ENCODE measurements at regions not wholly inside any gene's neighbourhood (a gene's known extent, or its start where the extent isn't known, plus 50 kb on each side); places are given as distances from the start of the nearest gene placed in this dataset.

DNA sequence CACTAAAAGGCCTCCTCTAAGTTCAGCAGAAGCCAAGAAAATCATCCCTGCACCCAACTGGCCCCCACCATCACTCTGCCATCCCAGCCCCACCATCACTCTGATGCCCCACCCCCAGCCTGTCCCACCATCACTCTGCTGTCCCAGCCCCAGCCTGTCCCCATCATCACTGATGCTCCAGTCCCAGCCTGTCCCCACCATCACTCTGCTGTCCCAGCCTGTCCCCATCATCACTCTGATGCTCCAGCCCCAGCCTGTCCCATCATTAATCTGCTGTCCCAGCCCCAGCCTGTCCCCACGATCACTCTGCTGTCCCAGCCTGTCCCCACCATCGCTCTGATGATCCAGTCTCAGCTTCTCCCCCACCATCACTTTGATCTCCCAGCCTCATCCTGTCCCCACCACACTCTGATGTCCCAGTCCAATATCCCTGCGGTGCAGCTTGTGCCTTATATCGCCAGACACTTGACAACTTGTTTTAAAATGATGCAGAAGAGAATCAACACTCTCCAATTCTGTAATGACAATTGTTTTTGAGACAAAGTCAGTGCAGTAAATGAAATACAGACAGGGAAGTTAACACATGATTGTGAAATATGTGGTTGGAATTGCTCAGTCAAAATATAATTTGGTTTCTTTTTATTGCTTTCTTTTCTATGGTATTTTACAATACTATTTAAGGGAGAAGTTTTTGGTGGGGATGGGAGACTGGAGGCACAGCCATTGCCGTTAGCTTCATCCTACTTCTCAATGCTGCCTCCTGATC lies 100.8 kb downstream of the TNFAIP3 start:
- H3K27ac ChIP-seq (ENCODE audit: extremely low read length, insufficient read depth, low read length), result no peak overlapping the region
- TF ChIP-seq CEBPB (IDR thresholded peaks at IDR 0.05; ENCODE audit: borderline replicate concordance, low read depth, low read length), result peak; percentile 73; the same call in 1 of the 2 replicates
- TF ChIP-seq ZFP36L1 (CRISPR knock-in tag; IDR thresholded peaks at IDR 0.05), result no peak
- no peaks in the 10 kb centered on the region for H3K36me3 ChIP-seq (replicated peaks in 1 of 2; ENCODE audit: control insufficient read depth in 1 of 2, insufficient read depth in 2 of 2, low read length in 2 of 2)
- peaks cover 0 to 24% of the 10 kb centered on the region in 2 experiments; a peak in 2 of 5 replicates for H3K27me3 ChIP-seq (ENCODE audit: control insufficient read depth in 1 of 2, insufficient read depth in 2 of 2, low read length in 2 of 2)
- DNase-seq (ENCODE audit: low spot score) (no peak), FAIRE-seq (no peak), ATAC-seq (no peak)
- H3K4me2 ChIP-seq (ENCODE audit: low read depth, low read length), result no peak overlapping the region
- H3K9ac ChIP-seq (ENCODE audit: insufficient read depth, low read depth, low read length), result no peak overlapping the region
- ChIA-PET POLR2A (no interaction called here), CTCF (ENCODE audit: low intra/inter-chr PET ratio, low total read pairs) (no interaction called here)
- H3K4me3 ChIP-seq (replicated peaks in 1 of 3; ENCODE audit: insufficient read depth in 1 of 3, low read depth in 2 of 3, low read length in 3 of 3), result no peak overlapping the region
- in situ Hi-C loops (cut with HindIII; ENCODE audit: extremely low pct_ligation_motif_present, low pct_unique_long_range_greater_than_20kb) (loop anchor here (25.0 kb wide), 1 partner anchor 881 kb away; no protein-coding TSS in a partner anchor), intact Hi-C loops (cut with micrococcal nuclease; ENCODE audit: unreplicated experiment) (no loop called here)
- no peaks in the 10 kb centered on the region for H3K4me1 ChIP-seq (ENCODE audit: insufficient read depth, low read length)
- WGBS (ENCODE audit: low lambda C conversion rate), result 5% methylated on average over 5 of the region's 5 CpGs
- no peaks in the 10 kb centered on the region for H3K9me3 ChIP-seq (ENCODE audit: low read length)
- no peaks in the 10 kb centered on the region for H4K20me1 ChIP-seq (ENCODE audit: insufficient read depth, low read length)
- BruUV-seq (replicated peaks), result no TSS peak
- H3K79me2 ChIP-seq (ENCODE audit: insufficient read depth, low read length), result no peaks in the 10 kb centered on the region
- H2AFZ ChIP-seq (ENCODE audit: low read length), result no peak overlapping the region

DNA sequence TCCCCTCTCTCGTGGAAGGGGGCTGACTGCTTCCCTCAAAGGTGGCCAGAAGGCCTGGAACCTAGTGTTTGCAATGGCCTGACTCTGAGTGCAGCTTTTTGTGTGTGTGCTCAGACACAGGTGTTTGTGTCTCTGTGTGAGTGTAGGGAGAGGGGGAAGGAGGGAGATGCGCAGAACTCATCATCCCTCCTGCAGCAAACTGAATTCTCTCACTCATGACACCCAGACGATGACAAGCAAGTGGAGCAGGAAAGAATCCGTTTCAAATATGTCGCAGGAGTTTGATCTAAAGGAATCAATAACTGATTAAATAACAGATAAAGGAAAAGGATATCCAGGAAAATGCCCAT lies 101.4 kb downstream of the TNFAIP3 start:
- no TSS peak for BruUV-seq (replicated peaks)
- in situ Hi-C loops (cut with HindIII; ENCODE audit: extremely low pct_ligation_motif_present, low pct_unique_long_range_greater_than_20kb), result loop anchor here (25.0 kb wide), 1 partner anchor 881 kb away; no protein-coding TSS in a partner anchor
- Histone ChIP-seq H3K4me3 (replicated peaks in 1 of 3; ENCODE audit: insufficient read depth in 1 of 3, low read depth in 2 of 3, low read length in 3 of 3) (no peak overlapping the region), H3K27me3 (ENCODE audit: control insufficient read depth in 1 of 2, insufficient read depth in 2 of 2, low read length in 2 of 2) (peaks cover 0 to 24% of the 10 kb centered on the region in 2 experiments; a peak in 2 of 5 replicates), H3K9ac (ENCODE audit: insufficient read depth, low read depth, low read length) (no peak overlapping the region), H3K9me3 (ENCODE audit: low read length) (no peaks in the 10 kb centered on the region), H3K27ac (ENCODE audit: extremely low read length, insufficient read depth, low read length) (no peak overlapping the region), H2AFZ (ENCODE audit: low read length) (no peak overlapping the region), H3K4me2 (ENCODE audit: low read depth, low read length) (no peak overlapping the region), H3K4me1 (ENCODE audit: insufficient read depth, low read length) (no peaks in the 10 kb centered on the region), H3K79me2 (ENCODE audit: insufficient read depth, low read length) (no peaks in the 10 kb centered on the region), H4K20me1 (ENCODE audit: insufficient read depth, low read length) (no peaks in the 10 kb centered on the region), H3K36me3 (replicated peaks in 1 of 2; ENCODE audit: control insufficient read depth in 1 of 2, insufficient read depth in 2 of 2, low read length in 2 of 2) (no peaks in the 10 kb centered on the region)
- 40% methylated on average over 5 of the region's 5 CpGs for WGBS (ENCODE audit: low lambda C conversion rate)
- POLR2A ChIA-PET, result no interaction called here
- intact Hi-C loops (cut with micrococcal nuclease; ENCODE audit: unreplicated experiment), result no loop called here
- DNase-seq (ENCODE audit: low spot score) (no peak), FAIRE-seq (no peak), ATAC-seq (no peak)
- TF ChIP-seq REXO4 (CRISPR knock-in tag; IDR thresholded peaks at IDR 0.05; ENCODE audit: borderline replicate concordance) (no peak), ZBTB3 (CRISPR knock-in tag; IDR thresholded peaks at IDR 0.05; ENCODE audit: borderline replicate concordance, low read depth) (no peak), DMAP1 (CRISPR knock-in tag; IDR thresholded peaks at IDR 0.05) (no peak), HOXA5 (CRISPR knock-in tag; IDR thresholded peaks at IDR 0.05) (no peak), FOXP1 (IDR thresholded peaks at IDR 0.05) (no peak), FOXP1 (CRISPR knock-in tag; IDR thresholded peaks at IDR 0.05) (no peak), HMGA1 (CRISPR knock-in tag; conservative IDR thresholded peaks at IDR 0.05) (no peak), ZNF670 (CRISPR knock-in tag; IDR thresholded peaks at IDR 0.05; ENCODE audit: borderline replicate concordance) (no peak), SMYD3 (CRISPR knock-in tag; IDR thresholded peaks at IDR 0.05) (no peak)
- TF ChIP-seq, protein P1, sequence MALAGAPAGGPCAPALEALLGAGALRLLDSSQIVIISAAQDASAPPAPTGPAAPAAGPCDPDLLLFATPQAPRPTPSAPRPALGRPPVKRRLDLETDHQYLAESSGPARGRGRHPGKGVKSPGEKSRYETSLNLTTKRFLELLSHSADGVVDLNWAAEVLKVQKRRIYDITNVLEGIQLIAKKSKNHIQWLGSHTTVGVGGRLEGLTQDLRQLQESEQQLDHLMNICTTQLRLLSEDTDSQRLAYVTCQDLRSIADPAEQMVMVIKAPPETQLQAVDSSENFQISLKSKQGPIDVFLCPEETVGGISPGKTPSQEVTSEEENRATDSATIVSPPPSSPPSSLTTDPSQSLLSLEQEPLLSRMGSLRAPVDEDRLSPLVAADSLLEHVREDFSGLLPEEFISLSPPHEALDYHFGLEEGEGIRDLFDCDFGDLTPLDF (CRISPR knock-in tag; IDR thresholded peaks at IDR 0.05), result no peak
- CTCF ChIA-PET (ENCODE audit: low intra/inter-chr PET ratio, low total read pairs), result no interaction called here
